ENCODE measurements at regions not wholly inside any gene's neighbourhood (a gene's known extent, or its start where the extent isn't known, plus 50 kb on each side); places are given as distances from the start of the nearest gene placed in this dataset.

- Histone ChIP-seq H3K9me3 (peaks cover 0 to 3% (median 0%) of the 10 kb centered on the region in 12 donors), H3K27ac (no peak overlapping the region), H3K4me3 (no peak overlapping the region), H3K4me1 (no peaks in the 10 kb centered on the region), H3K27me3 (no peaks in the 10 kb centered on the region), H3K36me3 (no peaks in the 10 kb centered on the region)
- WGBS, 4 donors, result 94 to 97% (median 94%) methylated on average over 4 of the region's 4 CpGs
- TF ChIP-seq CTCF (IDR thresholded peaks at IDR 0.05) (no peak), POLR2A (IDR thresholded peaks at IDR 0.05) (no peak)
- intact Hi-C loops (cut with DNase I), result no loop called here
- ATAC-seq, result no peak
- DNase-seq, result no peak
Measured at GRCh38 chr18:6591491-6591890, 138.0 kb upstream of the ARHGAP28 start.

GRCh38 chr18:6592522-6592921 is 137.0 kb upstream of the ARHGAP28 start:
- TF ChIP-seq CTCF (IDR thresholded peaks at IDR 0.05), result no peak
- no peak for TF ChIP-seq POLR2A (IDR thresholded peaks at IDR 0.05)
- no peak for ATAC-seq

GRCh38 chr18:6593142-6593885 is 136.2 kb upstream of the ARHGAP28 start:
- H3K4me1 ChIP-seq, result no peaks in the 10 kb centered on the region
- H3K4me3 ChIP-seq, result no peak overlapping the region
- no peaks in the 10 kb centered on the region for H3K9me3 ChIP-seq
- no peak overlapping the region for H3K27ac ChIP-seq
- DNase-seq (no peak), ATAC-seq (no peak)
- intact Hi-C loops (cut with DNase I), result no loop called here
- 34 to 42% (median 37%) methylated on average over 3 of the region's 3 CpGs for WGBS, 4 donors
- TF ChIP-seq CTCF (IDR thresholded peaks at IDR 0.05) (no peak), POLR2A (IDR thresholded peaks at IDR 0.05) (no peak)
- no peaks in the 10 kb centered on the region for H3K27me3 ChIP-seq
- H3K36me3 ChIP-seq, result no peaks in the 10 kb centered on the region

More at GRCh38 chr18:6592522-6592921, 137.0 kb upstream of the ARHGAP28 start:
- no peaks in the 10 kb centered on the region for H3K4me1 ChIP-seq
- H3K4me3 ChIP-seq, result no peak overlapping the region
- H3K36me3 ChIP-seq, result no peaks in the 10 kb centered on the region
- no peak for DNase-seq
- H3K27me3 ChIP-seq, result no peaks in the 10 kb centered on the region
- intact Hi-C loops (cut with DNase I), result no loop called here
- H3K9me3 ChIP-seq, result peaks cover 0 to 3% (median 0%) of the 10 kb centered on the region in 12 donors
- H3K27ac ChIP-seq, result no peak overlapping the region
- WGBS, 4 donors, result 90 to 96% (median 95%) methylated on average over 2 of the region's 2 CpGs

GRCh38 chr18:6595666-6596065 is 133.8 kb upstream of the ARHGAP28 start:
- no peak overlapping the region for H3K4me3 ChIP-seq
- no peak for DNase-seq
- no peaks in the 10 kb centered on the region for H3K9me3 ChIP-seq
- intact Hi-C loops (cut with DNase I), result no loop called here
- no peaks in the 10 kb centered on the region for H3K27me3 ChIP-seq
- 87 to 96% (median 92%) methylated on average over 7 of the region's 7 CpGs for WGBS, 4 donors
- no peaks in the 10 kb centered on the region for H3K36me3 ChIP-seq
- no peak for ATAC-seq
- no peaks in the 10 kb centered on the region for H3K4me1 ChIP-seq
- no peak overlapping the region for H3K27ac ChIP-seq
- TF ChIP-seq POLR2A (IDR thresholded peaks at IDR 0.05), result no peak
- TF ChIP-seq CTCF (IDR thresholded peaks at IDR 0.05), result no peak
